ENCODE measurements at regions not wholly inside any gene's neighbourhood (a gene's known extent, or its start where the extent isn't known, plus 50 kb on each side); places are given as distances from the start of the nearest gene placed in this dataset.

GRCh38 chr7:113784956-113785355 is 133.9 kb downstream of the PPP1R3A start:
- Histone ChIP-seq H3K4me1 (ENCODE audit: control insufficient read depth, insufficient read depth, low read depth, low read length) (no peaks in the 10 kb centered on the region), H3K23ac (ENCODE audit: low read length in 2 of 2) (no peak overlapping the region), H3K14ac (ENCODE audit: low read length in 2 of 2) (no peak overlapping the region), H3K4me3 (ENCODE audit: insufficient read depth in 1 of 2, low read depth in 1 of 2, low read length in 2 of 2) (no peak overlapping the region), H2BK5ac (ENCODE audit: low read depth, low read length, poor library complexity, severe bottlenecking) (no peak overlapping the region), H2BK12ac (ENCODE audit: low read length in 2 of 2) (no peak overlapping the region), H2BK15ac (ENCODE audit: low read depth, poor library complexity, severe bottlenecking) (no peak overlapping the region), H2AFZ (ENCODE audit: low read depth, low read length) (no peak overlapping the region), H3K27me3 (ENCODE audit: control insufficient read depth in 1 of 2, insufficient read depth in 1 of 2, low read length in 2 of 2) (no peaks in the 10 kb centered on the region), H3K4me2 (ENCODE audit: low read length, poor library complexity, severe bottlenecking) (no peak overlapping the region), H3K18ac (ENCODE audit: low read depth in 1 of 2, low read length in 2 of 2) (no peak overlapping the region), H3K9me3 (ENCODE audit: control insufficient read depth, low read length) (no peaks in the 10 kb centered on the region), H3K9ac (ENCODE audit: low read length) (no peak overlapping the region), H3K79me1 (replicated peaks; ENCODE audit: low read length, poor library complexity, severe bottlenecking) (no peaks in the 10 kb centered on the region), H3K4ac (ENCODE audit: low read depth in 1 of 2, low read length in 2 of 2) (no peak overlapping the region), H4K91ac (ENCODE audit: low read length) (no peak overlapping the region), H2BK120ac (ENCODE audit: low read depth, low read length) (no peak overlapping the region), H4K8ac (ENCODE audit: low read length) (no peak overlapping the region), H3K36me3 (ENCODE audit: control insufficient read depth in 1 of 2, insufficient read depth in 2 of 2, low read depth in 1 of 2, low read length in 2 of 2) (no peaks in the 10 kb centered on the region), H3K27ac (ENCODE audit: low read length, poor library complexity, severe bottlenecking) (no peak overlapping the region), H2AK5ac (ENCODE audit: low read length, severe bottlenecking) (no peak overlapping the region)
- no peak for DNase-seq
- WGBS, result 90% methylated on average over 3 of the region's 3 CpGs

GRCh38 chr7:113784316-113784715 is 134.5 kb downstream of the PPP1R3A start:
- no peak overlapping the region for H2BK15ac ChIP-seq (ENCODE audit: low read depth, poor library complexity, severe bottlenecking)
- no peak overlapping the region for H2AK5ac ChIP-seq (ENCODE audit: low read length, severe bottlenecking)
- no peaks in the 10 kb centered on the region for H3K27me3 ChIP-seq (ENCODE audit: control insufficient read depth in 1 of 2, insufficient read depth in 1 of 2, low read length in 2 of 2)
- H2BK12ac ChIP-seq (ENCODE audit: low read length in 2 of 2), result no peak overlapping the region
- no peak overlapping the region for H3K18ac ChIP-seq (ENCODE audit: low read depth in 1 of 2, low read length in 2 of 2)
- H3K9me3 ChIP-seq (ENCODE audit: control insufficient read depth, low read length), result no peaks in the 10 kb centered on the region
- H2AFZ ChIP-seq (ENCODE audit: low read depth, low read length), result no peak overlapping the region
- no peak overlapping the region for H3K4me3 ChIP-seq (ENCODE audit: insufficient read depth in 1 of 2, low read depth in 1 of 2, low read length in 2 of 2)
- H3K4me2 ChIP-seq (ENCODE audit: low read length, poor library complexity, severe bottlenecking), result no peak overlapping the region
- H2BK5ac ChIP-seq (ENCODE audit: low read depth, low read length, poor library complexity, severe bottlenecking), result no peak overlapping the region
- H3K36me3 ChIP-seq (ENCODE audit: control insufficient read depth in 1 of 2, insufficient read depth in 2 of 2, low read depth in 1 of 2, low read length in 2 of 2), result no peaks in the 10 kb centered on the region
- no peaks in the 10 kb centered on the region for H3K4me1 ChIP-seq (ENCODE audit: control insufficient read depth, insufficient read depth, low read depth, low read length)
- no peak overlapping the region for H3K14ac ChIP-seq (ENCODE audit: low read length in 2 of 2)
- no peak overlapping the region for H2BK120ac ChIP-seq (ENCODE audit: low read depth, low read length)
- 81% methylated on average over 1 of the region's 2 CpGs for WGBS
- H3K4ac ChIP-seq (ENCODE audit: low read depth in 1 of 2, low read length in 2 of 2), result no peak overlapping the region
- no peak overlapping the region for H3K9ac ChIP-seq (ENCODE audit: low read length)
- no peak overlapping the region for H3K23ac ChIP-seq (ENCODE audit: low read length in 2 of 2)
- no peak overlapping the region for H4K91ac ChIP-seq (ENCODE audit: low read length)
- DNase-seq, result no peak
- H3K27ac ChIP-seq (ENCODE audit: low read length, poor library complexity, severe bottlenecking), result no peak overlapping the region
- no peak overlapping the region for H4K8ac ChIP-seq (ENCODE audit: low read length)
- H3K79me1 ChIP-seq (replicated peaks; ENCODE audit: low read length, poor library complexity, severe bottlenecking), result no peaks in the 10 kb centered on the region

- 100% methylated on average over 2 of the region's 4 CpGs for WGBS
- Histone ChIP-seq H3K4me2 (ENCODE audit: low read length, poor library complexity, severe bottlenecking) (no peak overlapping the region), H3K36me3 (ENCODE audit: control insufficient read depth in 1 of 2, insufficient read depth in 2 of 2, low read depth in 1 of 2, low read length in 2 of 2) (no peaks in the 10 kb centered on the region), H3K23ac (ENCODE audit: low read length in 2 of 2) (no peak overlapping the region), H2BK120ac (ENCODE audit: low read depth, low read length) (no peak overlapping the region), H2BK12ac (ENCODE audit: low read length in 2 of 2) (no peak overlapping the region), H3K79me1 (replicated peaks; ENCODE audit: low read length, poor library complexity, severe bottlenecking) (no peaks in the 10 kb centered on the region), H4K91ac (ENCODE audit: low read length) (no peak overlapping the region), H3K9me3 (ENCODE audit: control insufficient read depth, low read length) (no peaks in the 10 kb centered on the region), H3K4ac (ENCODE audit: low read depth in 1 of 2, low read length in 2 of 2) (no peak overlapping the region), H2AK5ac (ENCODE audit: low read length, severe bottlenecking) (no peak overlapping the region), H3K4me1 (ENCODE audit: control insufficient read depth, insufficient read depth, low read depth, low read length) (no peaks in the 10 kb centered on the region), H3K9ac (ENCODE audit: low read length) (no peak overlapping the region), H3K27ac (ENCODE audit: low read length, poor library complexity, severe bottlenecking) (no peak overlapping the region), H3K18ac (ENCODE audit: low read depth in 1 of 2, low read length in 2 of 2) (no peak overlapping the region), H3K27me3 (ENCODE audit: control insufficient read depth in 1 of 2, insufficient read depth in 1 of 2, low read length in 2 of 2) (no peaks in the 10 kb centered on the region), H3K4me3 (ENCODE audit: insufficient read depth in 1 of 2, low read depth in 1 of 2, low read length in 2 of 2) (no peak overlapping the region), H2AFZ (ENCODE audit: low read depth, low read length) (no peak overlapping the region), H2BK15ac (ENCODE audit: low read depth, poor library complexity, severe bottlenecking) (no peak overlapping the region), H3K14ac (ENCODE audit: low read length in 2 of 2) (no peak overlapping the region), H2BK5ac (ENCODE audit: low read depth, low read length, poor library complexity, severe bottlenecking) (no peak overlapping the region), H4K8ac (ENCODE audit: low read length) (no peak overlapping the region)
- no peak for DNase-seq
These were observed 135.4 kb downstream of the PPP1R3A start for GRCh38 chr7:113783403-113783802.

GRCh38 chr7:113775804-113776203 is 143.0 kb downstream of the PPP1R3A start:
- no peak overlapping the region for H2BK15ac ChIP-seq (ENCODE audit: low read depth, poor library complexity, severe bottlenecking)
- H3K36me3 ChIP-seq (ENCODE audit: control insufficient read depth in 1 of 2, insufficient read depth in 2 of 2, low read depth in 1 of 2, low read length in 2 of 2), result no peaks in the 10 kb centered on the region
- H3K4me1 ChIP-seq (ENCODE audit: control insufficient read depth, insufficient read depth, low read depth, low read length), result no peaks in the 10 kb centered on the region
- H3K23ac ChIP-seq (ENCODE audit: low read length in 2 of 2), result no peak overlapping the region
- no peaks in the 10 kb centered on the region for H3K79me1 ChIP-seq (replicated peaks; ENCODE audit: low read length, poor library complexity, severe bottlenecking)
- H2BK12ac ChIP-seq (ENCODE audit: low read length in 2 of 2), result no peak overlapping the region
- no peak overlapping the region for H3K27ac ChIP-seq (ENCODE audit: low read length, poor library complexity, severe bottlenecking)
- H3K14ac ChIP-seq (ENCODE audit: low read length in 2 of 2), result no peak overlapping the region
- H3K9ac ChIP-seq (ENCODE audit: low read length), result no peak overlapping the region
- DNase-seq, result no peak
- no peak overlapping the region for H3K4ac ChIP-seq (ENCODE audit: low read depth in 1 of 2, low read length in 2 of 2)
- no peak overlapping the region for H4K91ac ChIP-seq (ENCODE audit: low read length)
- H3K4me3 ChIP-seq (ENCODE audit: insufficient read depth in 1 of 2, low read depth in 1 of 2, low read length in 2 of 2), result no peak overlapping the region
- H2BK5ac ChIP-seq (ENCODE audit: low read depth, low read length, poor library complexity, severe bottlenecking), result no peak overlapping the region
- no peak overlapping the region for H3K4me2 ChIP-seq (ENCODE audit: low read length, poor library complexity, severe bottlenecking)
- no peak overlapping the region for H2AFZ ChIP-seq (ENCODE audit: low read depth, low read length)
- H2AK5ac ChIP-seq (ENCODE audit: low read length, severe bottlenecking), result no peak overlapping the region
- no peaks in the 10 kb centered on the region for H3K9me3 ChIP-seq (ENCODE audit: control insufficient read depth, low read length)
- H3K27me3 ChIP-seq (ENCODE audit: control insufficient read depth in 1 of 2, insufficient read depth in 1 of 2, low read length in 2 of 2), result no peaks in the 10 kb centered on the region
- no peak overlapping the region for H4K8ac ChIP-seq (ENCODE audit: low read length)
- no peak overlapping the region for H3K18ac ChIP-seq (ENCODE audit: low read depth in 1 of 2, low read length in 2 of 2)
- no peak overlapping the region for H2BK120ac ChIP-seq (ENCODE audit: low read depth, low read length)
- 63% methylated on average over 1 of the region's 1 CpG for WGBS
